Stimulated activated CD4-positive, alpha-beta T cell treated with anti-CD3 and anti-CD28 coated beads, Interleukin-12 subunit alpha, Interleukin-12 subunit beta, amount 100 ng/mL, for 4 hours (primary cell): ENCODE measurements at regions not wholly inside any gene's neighbourhood (a gene's known extent, or its start where the extent isn't known, plus 50 kb on each side); places are given as distances from the start of the nearest gene placed in this dataset.

Experiments used
- DNase-seq: peaks from one replicate; pipeline ENCODE4 v3.0.0-alpha.2; 2020

GRCh38 chr3:43206632-43207031, 79.7 kb upstream of the SNRK start:
- DNase-seq: no peak

DNA sequence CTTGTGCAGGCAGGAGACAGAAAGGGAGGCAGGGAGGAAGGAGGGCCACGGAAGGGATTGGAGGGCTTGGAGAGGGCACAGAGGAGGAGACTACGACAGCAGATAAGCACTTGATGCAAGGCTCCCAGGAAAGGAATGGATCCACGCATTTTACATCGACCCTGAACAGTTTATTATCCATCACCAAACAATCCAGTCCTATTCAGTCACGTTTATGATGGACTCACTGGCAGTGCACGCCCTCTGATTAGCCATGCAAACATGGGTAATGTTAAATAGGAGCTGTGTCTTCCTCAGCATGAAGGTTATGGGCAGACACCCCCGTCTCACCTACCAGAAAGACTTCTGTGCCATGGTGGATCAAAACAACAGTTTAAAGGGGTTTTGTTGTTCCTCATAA, 80.2 kb upstream of the SNRK start:
- no peak for DNase-seq

- DNase-seq: no peak
These were observed 83.3 kb upstream of the SNRK start for GRCh38 chr3:43203022-43203421.

- DNase-seq: no peak
These were observed 84.8 kb upstream of the SNRK start for GRCh38 chr3:43201581-43201980.

- DNase-seq: no peak
These were observed 86.6 kb upstream of the SNRK start for GRCh38 chr3:43199645-43200306.

- DNase-seq: no peak
These were observed 87.3 kb upstream of the SNRK start for GRCh38 chr3:43198791-43199644.

- DNase-seq: no peak
These were observed 88.0 kb upstream of the SNRK start for GRCh38 chr3:43198301-43198700.

DNA sequence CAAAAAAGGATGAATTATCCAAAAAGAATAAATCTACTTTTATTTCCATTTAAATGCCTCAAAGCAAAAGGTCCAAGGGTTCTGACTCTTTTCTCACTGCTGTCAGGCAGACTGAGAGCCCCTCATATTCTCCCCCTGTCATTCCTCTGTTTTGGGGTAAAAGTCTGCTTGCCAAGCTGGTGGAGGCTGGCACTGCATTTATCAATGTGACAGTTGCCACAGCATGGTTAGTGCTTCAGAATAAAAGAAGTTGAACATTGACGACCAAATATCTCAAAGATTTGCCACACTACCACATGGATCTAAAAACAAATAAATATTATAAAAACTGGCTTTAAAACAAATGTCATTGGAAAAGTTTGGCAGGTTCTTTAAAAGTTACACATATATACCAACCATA, 89.2 kb upstream of the SNRK start:
- DNase-seq: no peak

DNA sequence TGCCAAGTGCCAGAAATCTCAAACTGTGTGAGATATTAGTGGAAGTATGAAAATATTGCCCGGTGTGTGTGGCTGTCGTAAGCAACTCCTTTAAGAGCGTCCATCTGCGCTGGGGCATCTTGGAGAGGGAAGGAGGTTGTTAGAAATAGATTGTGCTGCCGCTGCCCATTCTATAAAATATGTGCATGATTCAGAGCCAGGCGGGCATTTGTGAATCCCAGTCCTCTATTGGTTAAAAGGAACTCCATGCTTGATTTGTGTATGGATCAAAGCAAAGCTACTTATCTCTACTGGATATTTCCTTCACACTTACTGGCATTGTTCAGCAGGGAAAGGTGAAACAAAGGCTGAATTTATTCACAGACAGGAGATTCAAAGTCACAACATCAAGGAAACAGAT, 89.6 kb upstream of the SNRK start:
- DNase-seq: no peak

DNA sequence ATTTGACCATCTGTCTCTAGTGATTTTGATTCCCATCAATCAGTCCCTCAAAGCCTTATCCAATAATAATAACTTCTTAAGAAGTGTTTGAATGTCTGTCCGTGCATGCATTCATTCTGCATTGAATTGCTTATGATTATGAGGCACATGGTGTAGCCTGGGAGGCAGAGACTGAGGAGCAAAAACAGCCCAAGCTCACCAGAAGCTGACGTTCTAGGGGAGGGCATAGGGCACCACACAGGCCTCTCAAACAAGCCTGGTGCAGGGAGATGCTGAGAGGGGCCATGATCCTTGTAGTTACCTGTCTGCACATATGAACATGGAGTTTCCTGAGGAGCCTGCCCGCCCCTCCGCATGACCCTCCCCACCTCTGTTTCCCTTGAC, 89.2 kb upstream of the POMGNT2 start:
- DNase-seq: no peak

GRCh38 chr3:43194490-43195114, 88.7 kb upstream of the POMGNT2 start:
- no peak for DNase-seq

- DNase-seq: no peak
These were observed 88.2 kb upstream of the POMGNT2 start for GRCh38 chr3:43194069-43194468.

- no peak for DNase-seq
These were observed 86.1 kb upstream of the POMGNT2 start for GRCh38 chr3:43192028-43192427.

DNA sequence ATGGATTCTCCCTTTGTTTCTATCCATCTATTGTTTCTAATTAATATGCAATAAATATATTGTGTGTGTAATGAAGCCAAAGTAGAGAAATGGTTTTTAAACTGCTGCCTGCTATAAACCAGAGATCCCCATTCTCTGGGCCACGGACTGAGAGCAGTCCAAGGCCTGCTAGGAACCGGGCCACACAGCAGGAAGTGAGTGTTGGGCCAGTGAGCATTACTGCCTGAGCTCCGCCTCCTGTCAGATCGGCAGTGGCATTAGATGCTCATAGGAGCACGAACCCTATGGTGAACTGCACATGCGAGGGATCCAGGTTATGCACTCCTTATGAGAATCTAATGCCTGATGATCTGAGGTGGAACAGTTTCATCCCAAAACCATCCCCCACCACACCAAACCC, 85.2 kb upstream of the POMGNT2 start:
- no peak for DNase-seq

- DNase-seq: no peak
These were observed 84.8 kb upstream of the POMGNT2 start for GRCh38 chr3:43190670-43191069.

- DNase-seq: no peak
These were observed 82.1 kb upstream of the POMGNT2 start for GRCh38 chr3:43187836-43188479.

- no peak for DNase-seq
These were observed 80.1 kb upstream of the POMGNT2 start for GRCh38 chr3:43185983-43186314.

DNA sequence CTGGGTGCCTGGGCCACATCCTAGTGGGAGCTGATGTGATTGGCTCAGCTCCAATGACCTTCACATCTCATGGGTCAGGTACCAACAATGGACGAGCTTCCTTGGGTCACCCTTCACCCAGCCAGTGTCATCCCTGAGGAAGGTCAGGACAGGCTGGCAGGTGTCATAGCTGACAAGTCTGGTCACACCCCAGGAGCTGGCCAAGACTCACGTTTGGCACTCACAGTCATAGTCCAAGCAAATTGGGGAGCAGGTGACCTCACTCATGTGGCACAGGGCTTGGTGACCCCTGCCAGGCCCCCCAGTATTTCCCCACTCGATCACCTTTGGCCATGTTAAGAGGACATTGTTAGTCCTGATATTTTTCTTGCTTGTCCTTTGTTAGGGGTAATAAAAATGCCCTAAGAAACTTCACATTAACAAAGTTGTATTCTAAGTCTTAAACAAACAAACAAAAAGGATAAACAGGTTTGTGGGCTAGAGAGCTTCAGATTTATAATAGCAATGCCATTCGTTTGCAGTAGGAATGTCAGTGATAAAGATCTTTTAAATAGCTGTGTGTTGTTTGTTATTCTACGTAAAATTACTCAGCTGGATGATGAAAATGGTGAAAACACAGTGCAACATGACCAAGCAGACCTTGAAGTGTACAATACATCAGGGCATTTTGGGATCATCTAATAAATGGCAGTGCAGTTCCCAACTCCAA, 79.5 kb upstream of the POMGNT2 start:
- DNase-seq: no peak

DNA sequence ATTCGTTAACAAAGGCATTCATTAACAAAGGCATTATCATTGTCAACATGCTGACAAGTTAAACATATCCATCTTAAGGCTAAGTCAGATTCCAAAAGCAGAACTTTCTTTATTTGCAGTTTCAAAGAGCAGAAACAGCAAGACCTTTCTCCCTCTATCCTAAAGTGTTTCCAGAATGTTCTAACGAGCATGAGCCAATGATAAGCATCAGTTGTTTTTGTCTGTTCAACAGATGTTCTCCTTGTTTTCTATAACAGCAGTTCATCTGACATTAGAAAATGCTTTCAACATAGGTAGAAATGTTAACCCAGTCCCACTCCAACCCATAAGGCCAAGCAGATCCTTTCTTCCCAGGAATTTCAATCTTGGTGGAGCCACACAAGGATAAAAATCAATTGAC, 77.6 kb upstream of the POMGNT2 start:
- DNase-seq: no peak

- peak; percentile 24 for DNase-seq
These were observed 75.4 kb upstream of the POMGNT2 start for GRCh38 chr3:43181202-43181821.

- DNase-seq: no peak
These were observed 74.8 kb upstream of the POMGNT2 start for GRCh38 chr3:43180694-43181093.

GRCh38 chr3:43180027-43180426, 74.1 kb upstream of the POMGNT2 start:
- DNase-seq: no peak
